Motor neuron (in vitro differentiated cells): ENCODE measurements at regions not wholly inside any gene's neighbourhood (a gene's known extent, or its start where the extent isn't known, plus 50 kb on each side); places are given as distances from the start of the nearest gene placed in this dataset.

ENCODE experiments used
- ATAC-seq, 8 experiments: fragments of 200-7000 bp; cut with Tn5 transposase; replicated peaks in 6 of 8; 2 replicates each; pipeline ENCODE4 v1.8.0; 2021; ENCODE audit warnings: mild to moderate bottlenecking in 8 of 8, moderate library complexity in 8 of 8
- H3K27ac ChIP-seq, 2 donors: fragments of 250-450 bp; sonication (Bioruptor Pico); 2 replicates each; pipeline ENCODE4 v1.9.0; 2021; ENCODE audit warnings: antibody characterized with exemption in 2 of 2, mild to moderate bottlenecking in 2 of 2, moderate library complexity in 1 of 2
- H3K4me1 ChIP-seq, 2 donors: fragments of 250-450 bp; sonication (Bioruptor Pico); replicated peaks in 1 of 2; 2 replicates each; pipeline ENCODE4 v1.6.1; 2021; ENCODE audit warnings: antibody characterized with exemption in 2 of 2, mild to moderate bottlenecking in 2 of 2, moderate library complexity in 1 of 2
- H3K4me3 ChIP-seq, 5 donors: fragments of 250-450 bp; sonication (Bioruptor Pico); 2 replicates each; pipeline ENCODE4 v1.9.0; 2021; ENCODE audit warnings: antibody characterized with exemption in 5 of 5, mild to moderate bottlenecking in 5 of 5, moderate library complexity in 4 of 5
- WGBS, 10 experiments: fragments of 450-650 bp; shearing (Covaris generic); methylation state at CpG; one replicate each; pipeline ENCODE4 v1.0.0; 2022; 5-methylcytosine and 5-hydroxymethylcytosine counted together
- in situ Hi-C, 9 experiments: fragments of 400-800 bp; cut with MboI; loops; one replicate each; pipeline ENCODE4 v1.15.0; 2021; ENCODE audit warnings: low sequenced_read_pairs in 9 of 9, low pct_unique_long_range_greater_than_20kb in 2 of 9; ENCODE audit not compliant: unreplicated experiment in 9 of 9

DNA sequence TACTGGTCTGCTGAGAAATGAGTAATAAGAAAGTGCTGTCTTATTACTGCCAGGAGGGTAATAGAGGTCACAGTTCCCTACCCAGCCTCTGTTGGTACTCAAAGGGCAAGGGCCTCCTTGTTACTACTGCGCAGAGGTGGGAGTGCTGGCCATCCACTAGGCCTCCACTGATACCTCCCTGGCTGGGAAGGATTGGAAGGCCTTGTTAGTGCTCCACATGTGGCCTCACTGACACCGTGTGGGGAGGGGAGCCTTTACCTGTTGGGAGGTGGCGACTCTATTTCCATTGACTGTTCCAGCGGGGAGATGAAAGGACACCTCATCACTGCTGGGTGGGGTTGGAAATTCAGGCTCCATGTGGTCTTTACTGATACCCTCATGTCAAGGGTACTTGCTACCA lies 57.8 kb upstream of the USP24 start:
- 56 to 79% (median 59%) methylated on average over 3 of the region's 4 CpGs; no CpG with 5 or more reads in 6 of the 10 experiments for WGBS, 10 experiments
- ATAC-seq: no peak
- Histone ChIP-seq H3K27ac (no peak overlapping the region), H3K4me3 (no peak overlapping the region), H3K4me1 (peaks cover 0 to 4% of the 10 kb centered on the region in 2 donors)
- in situ Hi-C loops: loop anchor here in 3 of 9 experiments (10.0 to 25.0 kb wide), 2 partner anchors 128 to 136 kb away; no protein-coding TSS in a partner anchor
